ENCODE measurements at regions not wholly inside any gene's neighbourhood (a gene's known extent, or its start where the extent isn't known, plus 50 kb on each side); places are given as distances from the start of the nearest gene placed in this dataset.

DNA sequence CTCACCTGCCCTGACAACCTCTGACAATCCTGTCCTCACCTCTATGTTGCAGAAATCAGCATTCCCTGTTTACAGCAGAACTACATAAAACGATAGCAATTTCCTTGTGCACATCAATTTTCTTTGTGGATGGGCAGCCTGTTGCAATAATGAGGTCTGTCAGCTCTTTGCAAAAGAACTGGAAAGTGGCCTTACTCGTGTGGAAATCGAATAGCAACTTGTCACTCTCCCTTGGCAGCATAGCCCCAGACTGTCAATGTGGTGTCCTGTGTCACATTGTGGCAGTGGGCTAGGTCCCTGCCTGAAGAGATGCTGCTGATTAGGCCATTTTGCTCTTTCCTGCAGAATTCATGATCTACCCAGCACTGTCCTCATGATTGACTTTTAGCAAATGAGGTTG is 531.9 kb downstream of the CCDC85A start:
- Mint-ChIP-seq H3K27ac (ENCODE audit: unreplicated experiment) (no peak overlapping the region), H3K36me3 (ENCODE audit: insufficient read depth, unreplicated experiment) (no peaks in the 10 kb centered on the region), H3K27me3 (ENCODE audit: unreplicated experiment) (no peaks in the 10 kb centered on the region), H3K4me3 (ENCODE audit: low read depth, unreplicated experiment) (no peak overlapping the region), H3K9me3 (ENCODE audit: low read depth, unreplicated experiment) (peaks cover 12% of the 10 kb centered on the region), H3K4me1 (ENCODE audit: low read depth, unreplicated experiment) (no peaks in the 10 kb centered on the region)
- intact Hi-C loops (cut with micrococcal nuclease; ENCODE audit: unreplicated experiment): no loop called here
- TF ChIP-seq, protein P1, sequence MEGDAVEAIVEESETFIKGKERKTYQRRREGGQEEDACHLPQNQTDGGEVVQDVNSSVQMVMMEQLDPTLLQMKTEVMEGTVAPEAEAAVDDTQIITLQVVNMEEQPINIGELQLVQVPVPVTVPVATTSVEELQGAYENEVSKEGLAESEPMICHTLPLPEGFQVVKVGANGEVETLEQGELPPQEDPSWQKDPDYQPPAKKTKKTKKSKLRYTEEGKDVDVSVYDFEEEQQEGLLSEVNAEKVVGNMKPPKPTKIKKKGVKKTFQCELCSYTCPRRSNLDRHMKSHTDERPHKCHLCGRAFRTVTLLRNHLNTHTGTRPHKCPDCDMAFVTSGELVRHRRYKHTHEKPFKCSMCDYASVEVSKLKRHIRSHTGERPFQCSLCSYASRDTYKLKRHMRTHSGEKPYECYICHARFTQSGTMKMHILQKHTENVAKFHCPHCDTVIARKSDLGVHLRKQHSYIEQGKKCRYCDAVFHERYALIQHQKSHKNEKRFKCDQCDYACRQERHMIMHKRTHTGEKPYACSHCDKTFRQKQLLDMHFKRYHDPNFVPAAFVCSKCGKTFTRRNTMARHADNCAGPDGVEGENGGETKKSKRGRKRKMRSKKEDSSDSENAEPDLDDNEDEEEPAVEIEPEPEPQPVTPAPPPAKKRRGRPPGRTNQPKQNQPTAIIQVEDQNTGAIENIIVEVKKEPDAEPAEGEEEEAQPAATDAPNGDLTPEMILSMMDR (IDR thresholded peaks at IDR 0.05; ENCODE audit: unreplicated experiment): no peak
- no TSS peak for BruUV-seq (replicated peaks)
- no peak for DNase-seq
- CTCF ChIA-PET: no interaction called here

DNA sequence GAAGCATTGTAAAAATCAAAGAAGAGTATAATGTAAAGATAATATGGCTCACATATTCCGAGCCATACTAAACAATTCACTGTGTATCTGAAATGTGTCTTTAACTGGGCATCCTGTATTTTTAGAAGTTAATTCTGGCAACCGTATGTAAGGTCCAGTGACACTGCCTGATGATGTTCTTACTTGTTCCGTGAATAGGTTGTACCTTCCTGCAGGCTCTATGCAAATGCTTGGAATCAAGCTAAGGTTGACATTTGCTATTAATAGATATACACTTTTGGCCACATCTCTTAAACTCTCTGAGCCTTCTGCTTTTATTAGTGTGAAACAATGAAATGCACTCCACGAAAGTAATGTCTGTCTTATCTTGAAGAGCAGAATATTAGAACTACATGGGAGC is 534.6 kb downstream of the CCDC85A start:
- DNase-seq: no peak
- TF ChIP-seq, protein P1 (IDR thresholded peaks at IDR 0.05; ENCODE audit: unreplicated experiment): no peak
- H3K27ac Mint-ChIP-seq (ENCODE audit: unreplicated experiment): no peak overlapping the region
- no peaks in the 10 kb centered on the region for H3K4me1 Mint-ChIP-seq (ENCODE audit: low read depth, unreplicated experiment)
- no peaks in the 10 kb centered on the region for H3K36me3 Mint-ChIP-seq (ENCODE audit: insufficient read depth, unreplicated experiment)
- no peaks in the 10 kb centered on the region for H3K27me3 Mint-ChIP-seq (ENCODE audit: unreplicated experiment)
- H3K9me3 Mint-ChIP-seq (ENCODE audit: low read depth, unreplicated experiment): peaks cover 6% of the 10 kb centered on the region
- CTCF ChIA-PET: no interaction called here
- intact Hi-C loops (cut with micrococcal nuclease; ENCODE audit: unreplicated experiment): no loop called here
- no peak overlapping the region for H3K4me3 Mint-ChIP-seq (ENCODE audit: low read depth, unreplicated experiment)
- BruUV-seq (replicated peaks): no TSS peak

DNA sequence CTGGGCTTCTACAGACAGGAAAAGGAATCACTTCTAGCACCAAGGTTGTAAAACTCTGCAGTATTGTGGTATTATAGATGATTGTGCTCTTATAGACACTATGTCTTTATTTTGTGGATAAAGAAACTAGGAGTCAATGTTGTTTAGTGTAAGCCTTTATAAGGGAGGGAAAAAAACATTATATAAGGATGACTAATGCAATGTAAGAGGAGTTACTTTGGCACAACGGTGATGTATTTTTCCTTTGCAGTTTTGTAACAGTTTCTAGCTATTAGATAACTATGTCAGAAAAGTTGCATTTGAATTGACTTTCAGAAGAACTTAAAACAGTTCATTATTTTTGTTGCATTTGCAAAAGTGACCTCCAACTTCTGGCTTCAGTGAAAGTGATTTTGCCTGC is 545.4 kb downstream of the CCDC85A start:
- H3K27me3 Mint-ChIP-seq (ENCODE audit: unreplicated experiment): no peaks in the 10 kb centered on the region
- no peak overlapping the region for H3K27ac Mint-ChIP-seq (ENCODE audit: unreplicated experiment)
- no TSS peak for BruUV-seq (replicated peaks)
- no peaks in the 10 kb centered on the region for H3K36me3 Mint-ChIP-seq (ENCODE audit: insufficient read depth, unreplicated experiment)
- peaks cover 6% of the 10 kb centered on the region for H3K9me3 Mint-ChIP-seq (ENCODE audit: low read depth, unreplicated experiment)
- CTCF ChIA-PET: no interaction called here
- no peak overlapping the region for H3K4me3 Mint-ChIP-seq (ENCODE audit: low read depth, unreplicated experiment)
- TF ChIP-seq, protein P1 (IDR thresholded peaks at IDR 0.05; ENCODE audit: unreplicated experiment): no peak
- DNase-seq: no peak
- no peaks in the 10 kb centered on the region for H3K4me1 Mint-ChIP-seq (ENCODE audit: low read depth, unreplicated experiment)
- intact Hi-C loops (cut with micrococcal nuclease; ENCODE audit: unreplicated experiment): no loop called here

DNA sequence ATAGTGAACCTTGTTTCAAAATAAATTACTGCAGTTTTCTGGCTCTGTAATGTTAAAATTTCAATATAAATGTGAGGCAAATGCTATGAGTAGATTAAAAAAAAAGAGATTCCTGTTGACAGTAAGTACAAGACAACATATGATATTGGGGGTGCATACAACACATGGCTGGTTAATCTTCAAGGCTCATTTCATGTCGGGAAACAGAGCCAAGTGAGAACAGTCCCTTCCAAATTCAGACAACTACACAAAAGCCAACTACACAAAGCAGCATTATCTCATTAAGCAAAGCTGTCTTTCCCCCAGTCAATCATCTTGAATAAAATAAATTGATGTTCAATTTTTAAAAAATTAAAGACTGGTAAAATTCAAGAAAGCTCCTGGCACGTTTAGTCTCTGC is 549.2 kb downstream of the CCDC85A start:
- TF ChIP-seq, protein P1 (IDR thresholded peaks at IDR 0.05; ENCODE audit: unreplicated experiment): no peak

More for the DNA sequence above, 549.2 kb downstream of the CCDC85A start:
- intact Hi-C loops (cut with micrococcal nuclease; ENCODE audit: unreplicated experiment): no loop called here
- Mint-ChIP-seq H3K27me3 (ENCODE audit: unreplicated experiment) (no peaks in the 10 kb centered on the region), H3K9me3 (ENCODE audit: low read depth, unreplicated experiment) (peaks cover under 1% of the 10 kb centered on the region), H3K27ac (ENCODE audit: unreplicated experiment) (no peak overlapping the region), H3K36me3 (ENCODE audit: insufficient read depth, unreplicated experiment) (no peaks in the 10 kb centered on the region), H3K4me3 (ENCODE audit: low read depth, unreplicated experiment) (no peak overlapping the region), H3K4me1 (ENCODE audit: low read depth, unreplicated experiment) (no peaks in the 10 kb centered on the region)
- DNase-seq: no peak
- CTCF ChIA-PET: no interaction called here
- no TSS peak for BruUV-seq (replicated peaks)

All from Calu3 (cell line).